ENCODE measurements at regions not wholly inside any gene's neighbourhood (a gene's known extent, or its start where the extent isn't known, plus 50 kb on each side); places are given as distances from the start of the nearest gene placed in this dataset.

DNA sequence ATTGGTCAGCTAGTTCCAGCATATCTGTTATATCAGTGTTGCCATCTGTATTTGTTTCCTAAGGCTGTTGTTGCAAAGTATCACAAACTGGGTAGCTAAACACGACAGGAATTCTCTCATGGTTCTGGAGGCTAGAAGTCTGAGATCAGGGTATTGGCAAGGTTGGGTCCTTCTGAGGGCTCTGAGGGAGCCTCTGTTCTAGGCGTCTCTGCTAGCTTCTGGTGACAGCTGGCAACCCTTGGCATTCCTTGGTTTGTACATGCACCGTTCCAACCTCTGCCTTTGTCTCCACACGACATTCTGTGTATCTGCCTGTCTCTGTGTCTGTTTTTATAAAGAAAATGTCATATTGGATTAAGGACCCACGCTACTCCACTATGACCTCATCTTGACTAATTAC lies 219.9 kb upstream of the NLRP1 start:
- TF ChIP-seq POLR2AphosphoS5 (IDR thresholded peaks at IDR 0.05; ENCODE audit: low read depth, low read length) (no peak), POLR2A (IDR thresholded peaks at IDR 0.05; ENCODE audit: low read depth, low read length) (no peak)

Data from GM12892 (cell line).